ENCODE measurements at regions not wholly inside any gene's neighbourhood (a gene's known extent, or its start where the extent isn't known, plus 50 kb on each side); places are given as distances from the start of the nearest gene placed in this dataset.

- no peak overlapping the region for H3K27ac ChIP-seq
- H3K4me3 ChIP-seq: no peak overlapping the region
- H3K4me1 ChIP-seq: no peaks in the 10 kb centered on the region
- DNase-seq: no peak
- H3K9me3 ChIP-seq (replicated peaks): no peaks in the 10 kb centered on the region
- H3K36me3 ChIP-seq: no peaks in the 10 kb centered on the region
- no peaks in the 10 kb centered on the region for H3K27me3 ChIP-seq
Measured at GRCh38 chr15:80339601-80340000, 64.6 kb upstream of the ARNT2 start.

GRCh38 chr15:80342148-80342547, 62.0 kb upstream of the ARNT2 start:
- H3K4me1 ChIP-seq: no peaks in the 10 kb centered on the region
- H3K27me3 ChIP-seq: no peaks in the 10 kb centered on the region
- no peak for DNase-seq
- no peak overlapping the region for H3K4me3 ChIP-seq
- no peak overlapping the region for H3K27ac ChIP-seq
- no peaks in the 10 kb centered on the region for H3K36me3 ChIP-seq
- H3K9me3 ChIP-seq (replicated peaks): no peaks in the 10 kb centered on the region

GRCh38 chr15:80343554-80343992, 60.6 kb upstream of the ARNT2 start:
- no peak overlapping the region for H3K4me3 ChIP-seq
- no peaks in the 10 kb centered on the region for H3K9me3 ChIP-seq (replicated peaks)
- H3K36me3 ChIP-seq: no peaks in the 10 kb centered on the region
- no peak overlapping the region for H3K27ac ChIP-seq
- no peaks in the 10 kb centered on the region for H3K4me1 ChIP-seq
- DNase-seq: no peak
- H3K27me3 ChIP-seq: no peaks in the 10 kb centered on the region

DNA sequence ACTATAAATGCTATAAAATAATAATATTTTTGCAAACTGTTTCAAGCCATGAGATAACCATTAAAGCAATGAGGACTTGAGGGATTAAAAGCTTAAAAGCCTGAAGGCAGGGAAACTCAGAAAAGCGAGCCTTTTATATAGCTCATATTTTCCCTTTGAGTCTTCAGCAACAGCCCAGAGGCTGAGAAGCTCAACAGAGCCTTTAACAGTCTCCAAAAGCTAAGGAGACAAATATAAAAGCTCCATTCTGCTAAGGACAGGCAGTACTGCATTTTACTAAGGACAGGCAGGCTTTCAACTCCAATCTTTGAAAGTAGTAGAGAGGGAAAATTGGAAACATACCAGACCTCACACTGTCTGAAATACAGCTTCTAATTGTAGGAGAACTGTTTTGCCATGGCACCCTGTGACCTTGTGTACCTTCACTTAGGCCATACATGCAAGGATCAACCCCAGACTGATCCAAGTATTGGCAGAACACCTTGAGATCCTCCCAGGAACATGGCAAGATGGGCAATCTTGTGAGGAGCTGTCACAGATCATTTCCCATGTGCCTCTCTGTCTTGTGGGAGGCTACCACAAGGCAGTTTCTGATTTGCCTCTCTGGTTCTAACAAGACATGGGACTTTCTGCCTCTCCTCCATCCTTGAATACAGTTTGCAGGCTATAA, 53.1 kb upstream of the ARNT2 start:
- no peak overlapping the region for H3K27ac ChIP-seq
- H3K9me3 ChIP-seq (replicated peaks): no peaks in the 10 kb centered on the region
- no peak for DNase-seq
- no peaks in the 10 kb centered on the region for H3K36me3 ChIP-seq
- no peaks in the 10 kb centered on the region for H3K27me3 ChIP-seq
- no peak overlapping the region for H3K4me3 ChIP-seq
- H3K4me1 ChIP-seq: no peaks in the 10 kb centered on the region
